ENCODE measurements at regions not wholly inside any gene's neighbourhood (a gene's known extent, or its start where the extent isn't known, plus 50 kb on each side); places are given as distances from the start of the nearest gene placed in this dataset.

DNA sequence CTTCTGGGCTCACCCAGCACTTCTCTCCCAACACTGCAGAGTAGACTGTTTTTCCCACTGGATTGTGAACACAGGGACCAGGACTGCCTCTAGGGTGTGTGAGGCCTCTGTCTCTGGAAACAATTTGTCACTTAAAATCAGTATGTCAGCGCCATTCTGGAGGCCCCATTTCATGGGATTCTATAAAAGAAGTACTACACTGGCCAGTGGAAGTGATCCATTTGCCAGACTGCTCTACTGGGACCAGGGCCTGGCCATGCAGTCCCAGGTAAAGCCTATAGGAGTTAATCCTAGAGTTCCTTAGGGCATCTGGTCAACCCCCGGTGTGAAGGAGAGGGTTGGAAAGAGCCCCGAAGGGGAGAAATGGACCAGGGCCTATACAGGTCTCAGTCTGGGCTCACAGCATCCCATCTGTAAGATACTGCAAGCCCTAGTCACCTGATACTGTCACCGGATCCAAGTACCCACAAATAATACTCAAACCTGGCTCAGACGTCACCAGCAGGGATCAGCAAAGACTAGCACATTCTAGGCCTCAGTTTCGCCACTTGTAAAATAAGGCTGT is 245.0 kb downstream of the FOXD2 start:
- TF ChIP-seq, protein P1, sequence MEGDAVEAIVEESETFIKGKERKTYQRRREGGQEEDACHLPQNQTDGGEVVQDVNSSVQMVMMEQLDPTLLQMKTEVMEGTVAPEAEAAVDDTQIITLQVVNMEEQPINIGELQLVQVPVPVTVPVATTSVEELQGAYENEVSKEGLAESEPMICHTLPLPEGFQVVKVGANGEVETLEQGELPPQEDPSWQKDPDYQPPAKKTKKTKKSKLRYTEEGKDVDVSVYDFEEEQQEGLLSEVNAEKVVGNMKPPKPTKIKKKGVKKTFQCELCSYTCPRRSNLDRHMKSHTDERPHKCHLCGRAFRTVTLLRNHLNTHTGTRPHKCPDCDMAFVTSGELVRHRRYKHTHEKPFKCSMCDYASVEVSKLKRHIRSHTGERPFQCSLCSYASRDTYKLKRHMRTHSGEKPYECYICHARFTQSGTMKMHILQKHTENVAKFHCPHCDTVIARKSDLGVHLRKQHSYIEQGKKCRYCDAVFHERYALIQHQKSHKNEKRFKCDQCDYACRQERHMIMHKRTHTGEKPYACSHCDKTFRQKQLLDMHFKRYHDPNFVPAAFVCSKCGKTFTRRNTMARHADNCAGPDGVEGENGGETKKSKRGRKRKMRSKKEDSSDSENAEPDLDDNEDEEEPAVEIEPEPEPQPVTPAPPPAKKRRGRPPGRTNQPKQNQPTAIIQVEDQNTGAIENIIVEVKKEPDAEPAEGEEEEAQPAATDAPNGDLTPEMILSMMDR (conservative IDR thresholded peaks at IDR 0.05 in 1 of 2, IDR thresholded peaks at IDR 0.05 in 1 of 2; ENCODE audit: extremely low read depth in 1 of 2, insufficient read depth in 1 of 2, low read depth in 1 of 2, low read length in 2 of 2) = no peak
- no peak for TF ChIP-seq EZH2 (IDR thresholded peaks at IDR 0.05; ENCODE audit: borderline replicate concordance, low read length)
